GM12801 (cell line): ENCODE measurements at regions not wholly inside any gene's neighbourhood (a gene's known extent, or its start where the extent isn't known, plus 50 kb on each side); places are given as distances from the start of the nearest gene placed in this dataset.

Experiments used
- CTCF ChIP-seq: IDR thresholded peaks from one replicate; pipeline ENCODE4 v1.5.1; 2011; ENCODE audit warnings: control low read depth; ENCODE audit not compliant: insufficient read length; ENCODE audit errors: extremely low read depth

- TF ChIP-seq CTCF: no peak
These were observed 524.0 kb upstream of the KCND2 start for GRCh38 chr7:119748991-119749390.

- TF ChIP-seq CTCF: no peak
These were observed 516.3 kb upstream of the KCND2 start for GRCh38 chr7:119756687-119757086.

GRCh38 chr7:119758254-119758653, 514.7 kb upstream of the KCND2 start:
- TF ChIP-seq CTCF: no peak

- no peak for TF ChIP-seq CTCF
These were observed 511.2 kb upstream of the KCND2 start for GRCh38 chr7:119761776-119762175.

- TF ChIP-seq CTCF: no peak
These were observed 490.7 kb upstream of the KCND2 start for GRCh38 chr7:119782286-119782685.

- no peak for TF ChIP-seq CTCF
These were observed 489.2 kb upstream of the KCND2 start for GRCh38 chr7:119783799-119784198.

- TF ChIP-seq CTCF: no peak
These were observed 470.8 kb upstream of the KCND2 start for GRCh38 chr7:119802147-119802546.
